H1 (cell line): ENCODE measurements at regions not wholly inside any gene's neighbourhood (a gene's known extent, or its start where the extent isn't known, plus 50 kb on each side); places are given as distances from the start of the nearest gene placed in this dataset.

Source experiments
- CEBPB ChIP-seq: IDR thresholded peaks from 2 replicates; pipeline ENCODE4 v1.6.1; 2012; ENCODE audit warnings: low read depth, low read length
- CHD1 ChIP-seq: IDR thresholded peaks from 2 replicates; pipeline ENCODE4 v1.6.1; 2012; ENCODE audit warnings: low read depth, low read length, improper control_type of control experiment
- NRF1 ChIP-seq: IDR thresholded peaks from 2 replicates; pipeline ENCODE4 v1.6.1; 2011; ENCODE audit warnings: mild to moderate bottlenecking, low read depth, low read length, improper control_type of control experiment
- POLR2A ChIP-seq, 2 experiments: IDR thresholded peaks; 1 replicate in 1 of 2; 2 replicates in 1 of 2; pipeline ENCODE4 v1.6.1; 2011; ENCODE audit warnings: low read depth in 2 of 2, low read length in 2 of 2, mild to moderate bottlenecking in 2 of 2; ENCODE audit errors: control extremely low read depth in 1 of 2
- TF ChIP-seq, protein P1 (sequence below): IDR thresholded peaks from 2 replicates; pipeline ENCODE4 v1.6.1; 2012; ENCODE audit warnings: inconsistent platforms

DNA sequence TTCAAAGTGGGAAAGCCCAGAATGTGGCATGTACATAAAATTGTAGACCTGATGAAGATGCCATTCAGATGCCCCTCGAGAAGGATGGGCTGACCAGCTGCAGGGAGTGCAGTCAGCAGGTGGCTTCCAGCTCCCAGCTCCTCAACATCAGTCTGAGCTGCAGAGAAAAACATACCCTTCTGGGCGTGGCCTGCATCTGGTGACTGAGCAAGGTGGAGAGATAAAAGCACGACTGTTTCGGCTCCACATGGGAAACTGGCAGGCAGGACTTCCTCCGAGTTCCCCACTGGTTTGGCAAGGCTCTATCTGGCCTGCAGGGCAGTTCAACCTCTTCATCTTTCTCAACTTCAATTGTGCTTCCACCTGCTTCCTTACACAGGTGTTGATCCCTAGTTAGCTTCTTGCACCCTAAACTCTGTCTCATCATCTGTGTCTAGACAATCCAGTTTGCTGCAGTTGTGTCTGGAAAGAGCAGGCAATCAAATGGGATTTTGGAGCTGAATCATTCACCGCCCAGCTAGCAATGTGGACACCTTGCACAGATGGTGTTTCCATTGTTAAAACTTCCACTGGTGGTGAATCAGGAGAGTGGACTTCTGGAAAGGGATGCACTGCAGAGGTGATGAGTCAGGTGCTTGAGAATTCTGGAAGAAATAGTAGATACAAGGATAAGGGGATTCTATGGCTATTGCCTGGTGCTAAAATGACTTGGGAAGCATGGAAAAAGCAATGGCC is 56.8 kb downstream of the POLR1D start (continued):
- TF ChIP-seq POLR2A (IDR thresholded peaks at IDR 0.05; ENCODE audit: control extremely low read depth in 1 of 2, low read depth in 2 of 2, low read length in 2 of 2) (no peak), CEBPB (no peak), CHD1 (no peak), NRF1 (no peak)
- TF ChIP-seq, protein P1, sequence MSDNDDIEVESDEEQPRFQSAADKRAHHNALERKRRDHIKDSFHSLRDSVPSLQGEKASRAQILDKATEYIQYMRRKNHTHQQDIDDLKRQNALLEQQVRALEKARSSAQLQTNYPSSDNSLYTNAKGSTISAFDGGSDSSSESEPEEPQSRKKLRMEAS = no peak
